Upper lobe of right lung (tissue), 1 donor: ENCODE measurements at regions not wholly inside any gene's neighbourhood (a gene's known extent, or its start where the extent isn't known, plus 50 kb on each side); places are given as distances from the start of the nearest gene placed in this dataset.

Experiments
- ATAC-seq: fragments of 200-7000 bp; cut with Tn5 transposase; one replicate; pipeline ENCODE4 v1.9.1; 2020; ENCODE audit warnings: mild to moderate bottlenecking, moderate library complexity
- DNase-seq: peaks from one replicate; pipeline ENCODE4 v3.0.0-alpha.2; 2020
- H3K27ac ChIP-seq: fragments of 200-600 bp; one replicate; pipeline ENCODE4 v1.8.0; 2022
- H3K27me3 ChIP-seq: fragments of 200-600 bp; one replicate; pipeline ENCODE4 v1.8.0; 2022; ENCODE audit warnings: mild to moderate bottlenecking
- H3K36me3 ChIP-seq: fragments of 200-600 bp; one replicate; pipeline ENCODE4 v1.8.0; 2022
- H3K4me1 ChIP-seq: fragments of 200-600 bp; one replicate; pipeline ENCODE4 v1.8.0; 2022
- H3K4me3 ChIP-seq: fragments of 200-600 bp; one replicate; pipeline ENCODE4 v1.8.0; 2022; ENCODE audit warnings: mild to moderate bottlenecking
- H3K9me3 ChIP-seq: fragments of 200-600 bp; one replicate; pipeline ENCODE4 v1.8.0; 2022
- intact Hi-C: fragments of 100-400 bp; cut with DNase I; formaldehyde crosslinking; loops from one replicate; pipeline ENCODE4 v1.11.0; 2022
- TF ChIP-seq, protein P1 (sequence below): fragments of 200-600 bp; IDR thresholded peaks from one replicate; pipeline ENCODE4 v1.8.0; 2022; ENCODE audit warnings: antibody characterized with exemption
- donor health status: DM: no; HTN: yes; CAD: no; lungs with severe emphysema.

DNA sequence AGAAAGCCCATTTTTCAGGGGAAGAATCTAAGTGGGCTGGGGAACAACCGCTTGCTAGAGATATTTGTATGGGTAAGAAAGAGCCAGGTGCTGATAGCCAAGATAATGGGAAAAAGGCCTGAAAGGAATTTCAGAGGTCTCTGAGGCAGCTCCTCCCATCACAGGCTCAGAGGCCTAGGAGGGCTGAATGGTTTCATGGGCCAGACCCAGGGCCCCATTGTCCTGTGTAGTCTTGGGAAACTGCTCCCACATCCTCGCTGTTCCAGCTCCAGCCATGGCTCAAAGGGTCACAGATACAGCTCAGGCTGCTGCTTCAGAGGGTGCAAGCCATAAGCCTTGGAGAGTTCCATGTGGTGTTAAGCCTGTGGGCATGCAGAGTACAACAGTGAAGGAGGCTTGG, 73.2 kb upstream of the ARHGAP20 start:
- Histone ChIP-seq H3K9me3 (no peaks in the 10 kb centered on the region), H3K4me3 (no peak overlapping the region), H3K27ac (no peak overlapping the region), H3K36me3 (no peaks in the 10 kb centered on the region), H3K4me1 (no peaks in the 10 kb centered on the region), H3K27me3 (no peaks in the 10 kb centered on the region)
- TF ChIP-seq, protein P1, sequence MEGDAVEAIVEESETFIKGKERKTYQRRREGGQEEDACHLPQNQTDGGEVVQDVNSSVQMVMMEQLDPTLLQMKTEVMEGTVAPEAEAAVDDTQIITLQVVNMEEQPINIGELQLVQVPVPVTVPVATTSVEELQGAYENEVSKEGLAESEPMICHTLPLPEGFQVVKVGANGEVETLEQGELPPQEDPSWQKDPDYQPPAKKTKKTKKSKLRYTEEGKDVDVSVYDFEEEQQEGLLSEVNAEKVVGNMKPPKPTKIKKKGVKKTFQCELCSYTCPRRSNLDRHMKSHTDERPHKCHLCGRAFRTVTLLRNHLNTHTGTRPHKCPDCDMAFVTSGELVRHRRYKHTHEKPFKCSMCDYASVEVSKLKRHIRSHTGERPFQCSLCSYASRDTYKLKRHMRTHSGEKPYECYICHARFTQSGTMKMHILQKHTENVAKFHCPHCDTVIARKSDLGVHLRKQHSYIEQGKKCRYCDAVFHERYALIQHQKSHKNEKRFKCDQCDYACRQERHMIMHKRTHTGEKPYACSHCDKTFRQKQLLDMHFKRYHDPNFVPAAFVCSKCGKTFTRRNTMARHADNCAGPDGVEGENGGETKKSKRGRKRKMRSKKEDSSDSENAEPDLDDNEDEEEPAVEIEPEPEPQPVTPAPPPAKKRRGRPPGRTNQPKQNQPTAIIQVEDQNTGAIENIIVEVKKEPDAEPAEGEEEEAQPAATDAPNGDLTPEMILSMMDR: no peak
- no peak for DNase-seq
- ATAC-seq: no peak
- intact Hi-C loops: no loop called here

DNA sequence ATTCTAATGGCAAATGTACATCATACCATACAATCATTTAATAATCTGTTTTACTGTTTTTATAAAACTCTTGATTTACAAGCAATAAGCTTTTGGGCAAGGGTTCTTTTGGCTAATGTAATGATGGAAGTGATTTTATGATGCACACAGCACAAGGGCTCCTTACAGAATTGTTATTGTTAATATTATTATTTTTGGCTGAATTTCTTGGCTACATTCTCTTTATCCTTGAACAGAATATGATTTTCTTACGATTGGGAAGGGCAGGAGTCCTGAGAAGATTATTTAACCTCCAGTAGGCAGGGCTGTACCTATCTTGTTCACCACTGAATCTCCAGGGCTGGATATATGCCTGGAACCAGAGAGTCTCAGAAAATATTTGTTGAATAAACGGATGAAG, 70.4 kb upstream of the ARHGAP20 start:
- no peak for ATAC-seq
- Histone ChIP-seq H3K27me3 (no peaks in the 10 kb centered on the region), H3K4me1 (peaks cover 12% of the 10 kb centered on the region), H3K36me3 (no peaks in the 10 kb centered on the region), H3K9me3 (peaks cover 6% of the 10 kb centered on the region), H3K27ac (no peak overlapping the region), H3K4me3 (no peak overlapping the region)
- no peak for DNase-seq
- intact Hi-C loops: no loop called here
- TF ChIP-seq, protein P1: no peak

DNA sequence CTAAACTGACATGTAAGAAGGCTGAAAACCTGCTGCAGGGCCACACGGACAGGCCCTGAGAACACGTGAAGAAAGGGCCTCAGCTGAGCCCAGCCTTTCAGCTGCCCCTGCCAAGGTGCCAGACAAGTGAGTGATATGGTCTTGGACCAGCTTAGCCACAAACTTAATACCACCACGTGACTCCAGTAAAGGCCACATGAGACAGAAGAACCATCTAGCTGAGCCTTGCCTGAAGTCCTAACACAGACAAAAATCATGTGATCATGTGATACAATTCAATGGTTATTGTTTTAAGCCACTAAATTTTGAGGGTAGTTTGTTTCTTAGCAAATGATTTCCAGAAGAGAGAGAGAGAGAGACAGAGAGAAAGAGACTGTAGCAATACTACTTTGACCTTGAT, 66.9 kb upstream of the ARHGAP20 start:
- H3K9me3 ChIP-seq: peaks cover 6% of the 10 kb centered on the region
- H3K36me3 ChIP-seq: no peaks in the 10 kb centered on the region
- no peaks in the 10 kb centered on the region for H3K27me3 ChIP-seq
- DNase-seq: no peak
- TF ChIP-seq, protein P1: no peak
- H3K4me1 ChIP-seq: peaks cover 20% of the 10 kb centered on the region
- no peak for ATAC-seq
- peak overlapping the region; percentile 70 for H3K27ac ChIP-seq
- intact Hi-C loops: no loop called here
- no peak overlapping the region for H3K4me3 ChIP-seq

DNA sequence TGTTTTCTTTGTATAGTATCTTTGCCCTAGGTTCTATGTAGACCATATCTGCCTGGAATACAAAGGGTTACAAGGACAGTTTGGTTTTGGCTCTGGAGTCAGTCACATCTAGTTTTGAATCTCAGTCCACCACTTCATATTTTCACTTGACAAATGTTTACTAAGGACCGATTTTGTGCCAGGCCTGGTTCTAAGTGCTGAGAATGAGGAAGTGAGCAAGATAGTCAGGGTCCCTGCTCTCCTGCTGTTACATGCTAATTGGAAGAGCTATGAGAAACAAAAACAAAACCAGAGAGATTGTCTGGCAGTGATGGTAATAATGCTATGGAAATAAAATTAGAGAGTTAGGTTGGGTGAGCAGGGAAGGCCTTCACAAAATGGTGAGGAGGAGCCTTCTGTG, 66.1 kb upstream of the ARHGAP20 start:
- Histone ChIP-seq H3K4me1 (peaks cover 20% of the 10 kb centered on the region), H3K27ac (peak overlapping the region; percentile 70), H3K4me3 (no peak overlapping the region), H3K27me3 (no peaks in the 10 kb centered on the region), H3K36me3 (no peaks in the 10 kb centered on the region), H3K9me3 (peaks cover 6% of the 10 kb centered on the region)
- TF ChIP-seq, protein P1: no peak
- intact Hi-C loops: no loop called here
- no peak for DNase-seq
- ATAC-seq: peak; percentile 65

DNA sequence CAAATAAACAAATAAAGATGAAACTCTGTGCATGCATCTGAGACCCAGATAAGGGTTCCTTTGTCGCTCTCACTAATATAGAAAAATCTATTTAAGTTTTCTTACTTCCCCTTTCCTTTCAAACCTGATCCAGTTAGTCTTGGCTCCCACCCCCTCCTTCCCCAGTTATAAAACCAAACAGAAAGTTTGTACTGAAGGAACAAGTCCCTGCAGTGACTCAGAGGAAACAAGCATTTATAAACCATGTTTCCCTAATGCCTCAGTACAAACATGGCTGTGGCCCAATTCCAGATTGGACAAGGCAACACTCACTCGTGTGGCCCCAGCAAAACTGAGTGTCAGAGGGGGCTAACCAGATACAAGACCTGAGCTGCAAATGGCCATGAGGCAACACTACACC, 65.5 kb upstream of the ARHGAP20 start:
- H3K27me3 ChIP-seq: no peaks in the 10 kb centered on the region
- peaks cover 6% of the 10 kb centered on the region for H3K9me3 ChIP-seq
- peak overlapping the region; percentile 70 for H3K27ac ChIP-seq
- peaks cover 20% of the 10 kb centered on the region for H3K4me1 ChIP-seq
- ATAC-seq: peak; percentile 71
- no peaks in the 10 kb centered on the region for H3K36me3 ChIP-seq
- no peak overlapping the region for H3K4me3 ChIP-seq
- intact Hi-C loops: no loop called here
- TF ChIP-seq, protein P1: no peak
- no peak for DNase-seq

DNA sequence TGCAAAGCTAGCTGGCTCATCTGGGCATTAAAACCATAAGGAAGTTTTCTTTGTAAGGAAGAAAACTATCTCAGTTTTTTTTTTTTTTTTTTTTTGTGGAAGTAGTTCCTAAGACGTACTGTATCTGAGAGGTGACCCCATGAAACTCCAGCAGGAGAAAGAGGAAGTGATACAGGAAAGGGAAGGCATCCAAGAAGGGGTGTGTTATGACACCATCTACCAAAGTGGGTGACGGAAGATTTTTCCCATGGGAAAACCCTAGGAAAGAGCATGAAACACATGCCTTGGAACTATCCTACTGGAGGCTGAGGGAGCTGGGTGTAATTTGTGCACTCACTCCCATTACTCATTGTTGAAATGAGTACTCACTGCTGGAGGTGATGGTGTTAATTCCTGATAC, 63.8 kb upstream of the ARHGAP20 start:
- Histone ChIP-seq H3K27ac (no peak overlapping the region), H3K4me3 (no peak overlapping the region), H3K36me3 (no peaks in the 10 kb centered on the region), H3K27me3 (no peaks in the 10 kb centered on the region), H3K4me1 (peaks cover 20% of the 10 kb centered on the region), H3K9me3 (peaks cover 6% of the 10 kb centered on the region)
- ATAC-seq (no peak), DNase-seq (no peak)
- TF ChIP-seq, protein P1: no peak
- intact Hi-C loops: no loop called here
